HG02798 (cell line): ENCODE measurements at regions not wholly inside any gene's neighbourhood (a gene's known extent, or its start where the extent isn't known, plus 50 kb on each side); places are given as distances from the start of the nearest gene placed in this dataset.
"Not testable (repeated sequence)": the region's sequence is repeated elsewhere in the genome, so short reads cannot be mapped to it uniquely, and the experiment has no call there.

Experiments used
- ATAC-seq: cut with Tn5 transposase; IDR thresholded peaks from one replicate; pipeline ENCODE4 v1.9.1; 2021; ENCODE audit warnings: mild to moderate bottlenecking; ENCODE audit not compliant: unreplicated experiment, poor library complexity

- no peak for ATAC-seq
Observed at GRCh38 chr13:111657013-111657412, 336.6 kb downstream of the TEX29 start.

- no peak for ATAC-seq
Observed at GRCh38 chr13:111658145-111659100, 338.0 kb downstream of the TEX29 start.

DNA sequence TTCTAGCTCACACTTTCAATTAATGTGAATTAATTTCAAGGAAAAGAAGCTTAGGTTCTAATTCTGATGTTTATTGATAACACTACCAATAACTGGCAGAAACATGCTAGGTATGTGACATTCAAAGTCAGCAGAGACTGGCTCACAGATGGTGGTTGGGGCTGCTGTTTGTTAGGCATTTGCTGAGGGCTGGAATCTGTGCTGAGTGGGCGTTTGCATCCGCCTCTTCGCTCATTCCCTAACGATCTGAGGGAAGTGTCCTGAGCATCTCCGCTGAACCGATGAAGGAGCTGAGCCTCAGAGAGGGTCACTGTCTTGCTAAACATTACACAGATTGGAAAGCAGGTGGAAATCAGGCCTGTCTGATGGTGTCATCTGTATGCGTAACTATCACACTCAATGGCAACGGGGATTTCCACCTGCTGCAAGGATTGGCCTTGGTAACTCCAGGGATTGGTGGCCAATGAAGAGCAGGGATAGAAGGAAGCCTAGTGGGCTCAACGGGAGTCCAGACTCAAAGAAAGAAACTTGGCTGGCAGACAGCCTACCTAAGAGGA is 338.9 kb downstream of the TEX29 start:
- no peak for ATAC-seq

DNA sequence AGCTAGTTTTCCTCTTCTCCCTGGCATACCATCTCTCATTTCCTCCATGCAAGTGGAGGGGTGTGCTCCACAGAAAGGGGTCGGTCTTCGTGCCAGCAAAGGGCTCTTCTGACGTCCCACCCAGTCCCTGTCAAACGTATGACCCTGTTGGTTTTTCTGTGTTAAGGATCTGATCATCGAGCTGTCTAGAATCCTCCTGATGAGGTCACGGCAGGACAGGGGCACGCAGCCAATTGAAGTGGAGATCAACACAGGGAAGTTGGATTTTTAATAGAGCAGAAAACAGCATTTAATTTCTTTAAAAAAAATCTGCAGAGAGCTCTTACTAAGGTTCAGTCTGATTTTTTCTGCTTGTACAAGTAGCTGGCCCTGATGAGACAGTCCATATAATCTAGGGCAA is 339.4 kb downstream of the TEX29 start:
- ATAC-seq = no peak

DNA sequence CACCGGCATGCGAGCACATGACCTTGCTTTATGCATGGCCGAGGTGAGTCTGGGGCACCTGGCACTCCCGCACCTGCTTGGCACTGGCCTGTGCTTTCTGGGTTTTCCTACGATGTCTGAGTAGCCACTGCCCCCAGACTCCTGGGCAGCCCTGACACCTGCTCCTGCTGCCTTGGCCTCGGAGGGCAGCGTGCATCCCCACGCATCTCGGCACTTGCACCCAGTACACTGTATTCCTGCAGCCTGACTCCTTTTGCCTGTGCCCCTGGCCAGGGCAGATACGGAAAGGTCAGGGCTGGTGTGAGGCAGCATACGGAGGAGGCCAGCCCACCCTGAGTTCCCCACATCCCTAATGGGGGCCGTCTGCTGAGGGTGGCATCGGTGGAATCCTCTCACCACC is 340.6 kb downstream of the TEX29 start:
- no peak for ATAC-seq

GRCh38 chr13:111661776-111662175 is 341.3 kb downstream of the TEX29 start:
- no peak for ATAC-seq

GRCh38 chr13:111662451-111662850 is 342.0 kb downstream of the TEX29 start:
- ATAC-seq = no peak

- no peak for ATAC-seq
Observed at GRCh38 chr13:111662895-111663294, 342.5 kb downstream of the TEX29 start.

GRCh38 chr13:111663505-111663904 is 343.1 kb downstream of the TEX29 start:
- ATAC-seq = no peak

DNA sequence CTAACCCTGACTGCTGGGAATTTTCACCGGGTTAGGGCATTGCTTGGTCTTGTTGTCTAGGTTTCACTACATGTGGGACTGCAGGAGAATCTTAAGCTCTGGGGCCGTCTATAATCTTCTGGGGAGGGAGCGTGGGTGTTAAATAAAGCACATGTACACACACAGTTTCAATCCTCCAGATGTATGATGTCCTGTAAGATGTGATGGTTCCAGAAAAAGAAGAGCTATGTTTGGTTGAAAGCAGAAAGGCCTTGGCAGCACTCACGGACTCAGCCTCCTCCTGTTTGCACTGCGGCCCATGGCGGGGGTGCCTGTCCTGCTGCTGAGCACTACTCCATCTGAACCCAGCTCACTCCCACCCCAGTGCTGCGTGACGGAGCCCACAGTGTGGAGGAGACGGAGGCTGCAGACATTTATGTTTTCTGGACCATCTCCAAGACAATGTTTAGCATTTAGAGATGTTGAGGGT is 343.5 kb downstream of the TEX29 start:
- no peak for ATAC-seq

- no peak for ATAC-seq
Observed at GRCh38 chr13:111664696-111665095, 344.3 kb downstream of the TEX29 start.

DNA sequence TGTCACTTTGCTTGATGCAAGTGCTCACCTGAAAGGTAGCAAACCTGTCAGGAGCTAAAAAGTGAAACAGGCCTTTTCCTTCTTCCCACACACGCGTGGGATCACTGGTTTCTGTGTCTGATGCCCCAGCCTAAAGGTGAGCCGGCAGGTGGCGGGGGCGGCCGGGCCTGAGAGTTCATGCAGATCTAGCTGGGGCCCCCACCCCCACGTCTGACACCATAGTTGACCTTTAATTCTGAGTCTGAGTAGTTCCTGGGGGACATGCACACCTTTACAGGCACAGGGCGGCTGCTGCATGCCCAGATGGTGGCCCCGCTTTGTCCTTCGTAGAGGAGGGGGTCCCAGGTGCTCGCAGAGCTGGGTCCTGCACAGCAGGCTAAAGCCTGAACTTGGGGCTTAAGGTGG is 345.3 kb downstream of the TEX29 start:
- no peak for ATAC-seq

GRCh38 chr13:111666164-111666776 is 345.8 kb downstream of the TEX29 start:
- ATAC-seq = no peak

DNA sequence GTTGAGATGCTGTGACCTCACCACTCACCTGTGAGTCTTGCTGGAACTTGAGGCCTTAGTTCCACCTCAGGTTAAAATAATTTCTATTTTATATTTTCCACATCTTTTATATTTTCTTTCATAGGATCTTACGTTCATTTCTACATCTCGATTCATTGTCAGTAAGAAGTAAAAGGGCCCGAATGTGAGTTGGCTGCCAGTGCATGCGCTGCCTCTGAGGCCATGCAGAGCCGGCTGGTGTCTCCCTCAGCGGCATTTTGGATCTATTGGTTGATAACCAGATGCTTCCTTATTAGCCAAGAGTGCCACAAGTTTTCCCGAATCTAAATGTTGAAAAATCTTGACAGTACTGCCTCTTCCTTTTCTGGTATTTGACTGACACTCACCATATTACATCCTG is 347.3 kb downstream of the TEX29 start:
- no peak for ATAC-seq

DNA sequence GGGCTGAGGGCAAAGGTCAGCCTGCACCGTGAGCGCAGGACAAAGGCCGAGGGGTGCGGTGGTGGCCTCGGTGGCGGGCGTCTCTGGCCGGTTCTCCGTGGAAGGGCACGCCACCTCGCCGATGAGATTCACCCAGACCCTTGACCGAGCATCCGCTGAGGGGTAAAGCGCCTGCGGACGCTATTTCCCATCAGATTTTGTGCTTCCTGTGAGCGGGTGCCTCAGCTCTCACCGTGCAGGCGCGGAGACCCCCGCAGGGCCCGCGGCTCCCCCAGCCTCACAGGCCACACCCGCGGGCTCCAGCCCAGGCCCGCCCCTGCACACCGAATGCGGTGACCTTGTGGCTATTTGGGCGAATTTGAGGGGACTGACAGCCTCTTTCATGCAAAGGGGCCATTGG is 348.0 kb downstream of the TEX29 start:
- no peak for ATAC-seq

DNA sequence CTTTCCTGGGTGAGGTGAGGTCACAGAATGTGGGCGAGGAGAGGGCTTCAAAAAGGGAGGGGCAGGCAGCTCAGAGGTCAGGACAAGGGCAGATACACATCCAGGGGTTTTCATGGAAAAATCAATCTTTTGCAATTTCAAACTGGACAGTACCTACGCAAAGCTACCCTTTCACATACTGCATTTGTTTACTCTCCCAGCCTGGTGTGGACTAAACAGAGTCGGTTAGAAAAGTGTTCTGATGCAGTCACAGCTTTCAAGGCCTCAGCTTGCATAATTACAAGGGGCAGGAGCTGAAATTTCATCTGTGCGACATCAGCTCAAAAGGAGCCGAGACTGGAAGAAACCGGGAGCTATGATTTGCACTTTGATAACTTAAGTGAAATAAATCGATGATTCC is 351.8 kb downstream of the TEX29 start:
- ATAC-seq = not testable (repeated sequence)

- ATAC-seq = not testable (repeated sequence)
Observed at GRCh38 chr13:111678120-111678882, 357.9 kb downstream of the TEX29 start.

DNA sequence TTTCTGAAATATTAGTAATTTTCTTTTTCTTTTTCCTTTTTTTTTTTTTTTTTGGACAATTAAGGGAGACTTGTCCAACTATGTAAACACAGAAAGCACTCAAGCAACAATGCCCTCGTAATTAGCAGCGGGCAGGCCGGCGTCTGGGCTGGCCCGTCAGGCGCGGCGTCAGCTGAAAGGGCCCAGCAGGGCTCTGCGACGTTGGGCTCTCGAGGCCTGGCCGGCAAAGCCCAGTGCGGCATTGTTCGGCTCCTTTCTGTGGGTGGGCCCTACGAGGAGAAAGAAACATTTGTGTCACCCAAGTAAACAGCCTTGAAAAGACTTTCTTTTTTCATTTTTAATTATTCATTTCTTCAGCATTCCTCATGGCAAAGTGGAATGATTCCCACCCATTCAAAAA is 359.2 kb downstream of the TEX29 start:
- not testable (repeated sequence) for ATAC-seq

GRCh38 chr13:111680100-111680499 is 359.7 kb downstream of the TEX29 start:
- ATAC-seq = not testable (repeated sequence)

DNA sequence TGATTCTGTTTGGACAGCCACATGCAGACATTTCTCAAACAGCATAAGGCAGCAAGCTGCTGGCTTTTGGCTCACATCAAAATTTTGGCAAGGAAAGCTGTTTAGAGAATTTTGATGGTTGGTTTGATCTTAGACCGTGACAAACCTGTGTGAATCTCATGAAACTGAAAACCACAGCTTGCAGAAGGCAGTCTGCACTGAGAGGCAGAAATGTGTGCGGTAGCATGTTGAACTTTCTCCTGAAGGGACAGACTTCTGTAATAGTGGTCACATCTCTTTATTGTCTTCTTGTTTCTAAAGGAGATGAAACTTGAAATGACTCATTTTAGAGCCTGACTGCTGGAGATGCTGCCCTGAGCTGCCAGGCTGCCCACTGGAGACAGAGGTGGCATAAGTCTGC is 371.6 kb downstream of the TEX29 start:
- ATAC-seq = not testable (repeated sequence)
